ENCODE measurements at regions not wholly inside any gene's neighbourhood (a gene's known extent, or its start where the extent isn't known, plus 50 kb on each side); places are given as distances from the start of the nearest gene placed in this dataset.

DNA sequence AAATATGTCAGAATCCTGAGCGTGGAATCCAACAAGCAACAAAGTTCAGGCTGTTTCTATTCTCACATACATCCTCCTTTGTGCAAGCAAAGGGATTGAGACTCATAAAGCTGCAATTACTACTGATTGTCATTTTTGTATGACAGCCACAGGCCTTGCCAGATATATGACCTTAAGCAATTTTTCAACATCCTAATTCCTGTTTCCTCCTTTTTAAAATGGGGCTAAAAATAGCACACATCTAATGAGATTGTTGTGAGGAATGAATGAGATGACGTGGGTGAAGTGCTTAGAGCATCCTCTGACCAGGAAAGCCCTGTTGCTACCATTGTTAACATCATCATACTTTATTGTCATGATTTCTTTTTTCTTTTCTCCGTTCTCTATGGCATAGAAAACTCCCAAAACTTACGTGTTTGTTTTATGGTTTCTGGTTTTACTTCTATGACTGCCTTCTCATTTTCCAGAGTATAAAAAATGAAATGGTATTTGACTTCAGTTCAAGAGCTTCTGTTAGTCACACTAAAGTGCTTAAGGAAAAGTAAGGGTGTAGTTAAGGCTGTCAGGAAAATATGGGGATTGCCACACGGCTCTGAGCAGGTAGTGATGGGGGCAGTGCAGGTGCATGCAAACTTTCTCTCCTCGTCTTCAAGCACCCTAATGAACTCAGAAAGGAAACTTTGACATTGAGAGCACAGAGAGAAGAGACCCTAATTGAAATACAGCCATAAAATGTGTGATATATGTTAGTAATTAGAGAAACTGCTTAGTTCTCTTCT lies 590.6 kb upstream of the NETO1 start:
- Histone ChIP-seq H3K27ac (no peak overlapping the region), H3K4me3 (no peak overlapping the region), H3K36me3 (no peaks in the 10 kb centered on the region), H3K27me3 (ENCODE audit: low read depth) (no peaks in the 10 kb centered on the region), H3K9me3 (no peaks in the 10 kb centered on the region), H3K4me1 (no peaks in the 10 kb centered on the region)
- TF ChIP-seq, protein P1, sequence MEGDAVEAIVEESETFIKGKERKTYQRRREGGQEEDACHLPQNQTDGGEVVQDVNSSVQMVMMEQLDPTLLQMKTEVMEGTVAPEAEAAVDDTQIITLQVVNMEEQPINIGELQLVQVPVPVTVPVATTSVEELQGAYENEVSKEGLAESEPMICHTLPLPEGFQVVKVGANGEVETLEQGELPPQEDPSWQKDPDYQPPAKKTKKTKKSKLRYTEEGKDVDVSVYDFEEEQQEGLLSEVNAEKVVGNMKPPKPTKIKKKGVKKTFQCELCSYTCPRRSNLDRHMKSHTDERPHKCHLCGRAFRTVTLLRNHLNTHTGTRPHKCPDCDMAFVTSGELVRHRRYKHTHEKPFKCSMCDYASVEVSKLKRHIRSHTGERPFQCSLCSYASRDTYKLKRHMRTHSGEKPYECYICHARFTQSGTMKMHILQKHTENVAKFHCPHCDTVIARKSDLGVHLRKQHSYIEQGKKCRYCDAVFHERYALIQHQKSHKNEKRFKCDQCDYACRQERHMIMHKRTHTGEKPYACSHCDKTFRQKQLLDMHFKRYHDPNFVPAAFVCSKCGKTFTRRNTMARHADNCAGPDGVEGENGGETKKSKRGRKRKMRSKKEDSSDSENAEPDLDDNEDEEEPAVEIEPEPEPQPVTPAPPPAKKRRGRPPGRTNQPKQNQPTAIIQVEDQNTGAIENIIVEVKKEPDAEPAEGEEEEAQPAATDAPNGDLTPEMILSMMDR (IDR thresholded peaks at IDR 0.05): no peak
- DNase-seq (no peak), ATAC-seq (peak in 1 of 2 donors; percentile 58)
- intact Hi-C loops (cut with DNase I): no loop called here

DNA sequence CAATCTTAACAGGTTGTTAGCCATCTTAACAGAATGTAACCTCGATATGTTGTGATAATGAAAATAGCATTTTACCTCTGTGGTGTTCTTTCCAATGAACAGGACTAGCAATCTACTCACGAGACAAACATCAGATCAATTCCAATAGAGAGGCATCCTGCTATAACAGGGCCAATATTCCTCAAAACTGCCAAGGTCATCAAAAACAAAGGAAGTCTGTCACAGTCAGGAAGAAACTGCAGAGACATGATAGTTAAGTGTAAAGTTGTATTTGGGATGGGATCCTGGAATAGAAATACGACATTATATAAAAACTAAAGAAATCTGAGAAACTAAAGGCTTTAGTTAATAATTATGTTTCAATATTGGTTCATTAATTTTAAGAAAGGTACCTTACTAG lies 588.9 kb upstream of the NETO1 start:
- no peaks in the 10 kb centered on the region for H3K36me3 ChIP-seq
- no peaks in the 10 kb centered on the region for H3K4me1 ChIP-seq
- H3K4me3 ChIP-seq: no peak overlapping the region
- no peaks in the 10 kb centered on the region for H3K27me3 ChIP-seq (ENCODE audit: low read depth)
- no peaks in the 10 kb centered on the region for H3K9me3 ChIP-seq
- no peak overlapping the region for H3K27ac ChIP-seq
- DNase-seq (no peak), ATAC-seq (no peak)
- intact Hi-C loops (cut with DNase I): no loop called here
- TF ChIP-seq, protein P1 (IDR thresholded peaks at IDR 0.05): no peak

DNA sequence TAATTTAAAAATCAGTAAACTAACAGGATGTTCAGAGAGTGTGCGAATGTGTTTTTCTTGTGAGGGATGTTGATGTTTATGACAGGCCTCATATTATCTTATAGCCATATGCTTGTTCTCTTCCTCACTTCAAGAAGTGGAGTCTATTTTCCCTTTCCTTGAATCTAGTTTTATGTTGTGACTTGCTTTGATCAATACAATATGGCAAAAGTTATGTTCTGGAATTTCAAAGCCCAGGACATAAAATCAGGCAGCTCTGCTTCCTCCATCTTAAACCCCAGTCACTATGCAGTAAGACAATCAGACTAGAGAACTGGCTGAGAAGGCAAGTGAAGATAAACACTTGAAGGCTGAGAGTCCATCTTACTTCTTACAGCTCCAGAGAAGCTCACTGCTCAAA lies 585.1 kb upstream of the NETO1 start:
- TF ChIP-seq, protein P1 (IDR thresholded peaks at IDR 0.05): no peak
- Histone ChIP-seq H3K27me3 (ENCODE audit: low read depth) (no peaks in the 10 kb centered on the region), H3K4me1 (no peaks in the 10 kb centered on the region), H3K4me3 (no peak overlapping the region), H3K27ac (no peak overlapping the region), H3K9me3 (no peaks in the 10 kb centered on the region), H3K36me3 (no peaks in the 10 kb centered on the region)
- ATAC-seq (no peak), DNase-seq (no peak)
- intact Hi-C loops (cut with DNase I): no loop called here

DNA sequence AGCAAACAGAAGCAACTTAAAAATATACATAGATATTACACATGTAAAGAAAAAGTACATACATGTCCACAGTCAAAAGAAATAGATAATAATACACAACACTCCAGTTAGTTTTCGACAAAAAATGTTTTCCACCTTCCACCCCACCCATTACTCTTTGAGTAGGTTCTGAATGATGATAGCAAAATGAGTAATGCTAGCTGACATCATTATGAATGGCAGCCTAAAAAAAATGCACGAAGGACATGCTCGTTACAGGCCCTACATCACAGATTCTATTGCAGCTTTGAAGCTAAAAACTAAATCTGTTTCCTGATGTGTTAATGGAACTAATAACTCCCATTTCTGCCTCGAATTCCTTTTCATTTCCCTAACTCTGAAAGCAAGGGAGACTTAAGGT lies 578.7 kb upstream of the NETO1 start:
- H3K4me3 ChIP-seq: no peak overlapping the region
- ATAC-seq (no peak), DNase-seq (no peak)
- no peaks in the 10 kb centered on the region for H3K27me3 ChIP-seq (ENCODE audit: low read depth)
- H3K9me3 ChIP-seq: no peaks in the 10 kb centered on the region
- H3K27ac ChIP-seq: no peak overlapping the region
- H3K36me3 ChIP-seq: no peaks in the 10 kb centered on the region
- H3K4me1 ChIP-seq: no peaks in the 10 kb centered on the region
- intact Hi-C loops (cut with DNase I): no loop called here
- TF ChIP-seq, protein P1 (IDR thresholded peaks at IDR 0.05): no peak

DNA sequence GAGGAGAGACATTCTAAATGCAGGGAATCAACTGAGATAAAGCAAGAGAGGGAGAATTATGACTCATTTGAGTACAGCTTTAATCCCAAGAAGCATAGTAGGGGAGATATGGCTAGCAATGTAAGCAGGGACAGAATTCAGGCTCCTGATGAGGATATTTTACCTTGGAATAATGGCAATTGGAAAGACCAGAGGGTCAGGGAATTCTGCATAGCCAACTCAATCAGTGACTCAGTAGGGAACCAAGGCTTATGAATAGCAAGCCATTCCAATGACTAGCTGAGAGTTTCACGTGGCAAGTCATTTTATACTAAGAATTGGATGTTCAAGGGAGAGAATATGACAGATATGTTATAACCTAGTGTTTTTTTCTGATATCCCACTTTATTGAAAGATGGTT lies 563.8 kb upstream of the NETO1 start:
- no peaks in the 10 kb centered on the region for H3K36me3 ChIP-seq
- ATAC-seq (no peak), DNase-seq (no peak)
- intact Hi-C loops (cut with DNase I): no loop called here
- no peaks in the 10 kb centered on the region for H3K9me3 ChIP-seq
- no peak overlapping the region for H3K27ac ChIP-seq
- H3K27me3 ChIP-seq (ENCODE audit: low read depth): no peaks in the 10 kb centered on the region
- TF ChIP-seq, protein P1 (IDR thresholded peaks at IDR 0.05): no peak
- no peak overlapping the region for H3K4me3 ChIP-seq
- no peaks in the 10 kb centered on the region for H3K4me1 ChIP-seq
